ENCODE measurements at regions not wholly inside any gene's neighbourhood (a gene's known extent, or its start where the extent isn't known, plus 50 kb on each side); places are given as distances from the start of the nearest gene placed in this dataset.

DNA sequence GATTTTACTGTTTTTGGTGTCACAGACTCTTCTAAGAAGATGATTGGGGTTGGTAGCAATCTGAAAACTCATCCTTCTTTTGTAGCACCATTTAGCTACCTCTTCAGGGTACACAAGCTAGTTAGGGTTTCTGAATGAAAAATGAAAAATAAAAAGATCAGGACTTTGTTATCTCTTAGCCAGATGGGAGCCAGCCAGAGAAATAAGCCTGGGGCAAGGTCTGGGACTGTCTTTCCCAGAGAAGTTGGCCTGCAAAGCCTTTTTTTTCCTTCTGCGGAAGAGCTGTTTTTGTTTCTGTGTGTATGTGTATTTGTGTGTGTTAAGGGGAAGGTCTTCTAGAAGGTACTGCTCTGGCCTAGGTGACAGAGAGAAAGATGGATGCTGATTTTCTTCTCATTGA is 150.7 kb upstream of the AGTR1 start:
- Histone ChIP-seq H4K20me1 (ENCODE audit: insufficient read depth) (no peaks in the 10 kb centered on the region), H3K4me2 (ENCODE audit: low read length) (no peak overlapping the region), H3K36me3 (ENCODE audit: insufficient read depth, low read length) (no peaks in the 10 kb centered on the region), H3K9me2 (ENCODE audit: insufficient read depth, low read length) (no peaks in the 10 kb centered on the region), H3K4me3 (ENCODE audit: low read length) (no peak overlapping the region), H3K27me3 (ENCODE audit: insufficient read depth, low read depth, low read length) (no peaks in the 10 kb centered on the region), H3K27ac (ENCODE audit: low read length) (no peak overlapping the region), H3K9ac (ENCODE audit: low read length) (no peak overlapping the region), H3K79me2 (replicated peaks; ENCODE audit: insufficient read depth, low read length) (no peaks in the 10 kb centered on the region), H3K9me3 (ENCODE audit: low read length) (no peaks in the 10 kb centered on the region), H2AFZ (ENCODE audit: low read depth, low read length) (no peak overlapping the region), H3F3A (ENCODE audit: insufficient read depth, low read length, poor library complexity, severe bottlenecking) (no peaks in the 10 kb centered on the region)
- TF ChIP-seq EZH2 (IDR thresholded peaks at IDR 0.05; ENCODE audit: borderline replicate concordance, insufficient read depth, low read length, poor library complexity, severe bottlenecking) = no peak
- TF ChIP-seq EP300 (conservative IDR thresholded peaks at IDR 0.05; ENCODE audit: poor library complexity, severe bottlenecking) = no peak
- TF ChIP-seq MXI1 (conservative IDR thresholded peaks at IDR 0.05; ENCODE audit: poor library complexity, severe bottlenecking) = no peak
- TF ChIP-seq, protein P1, sequence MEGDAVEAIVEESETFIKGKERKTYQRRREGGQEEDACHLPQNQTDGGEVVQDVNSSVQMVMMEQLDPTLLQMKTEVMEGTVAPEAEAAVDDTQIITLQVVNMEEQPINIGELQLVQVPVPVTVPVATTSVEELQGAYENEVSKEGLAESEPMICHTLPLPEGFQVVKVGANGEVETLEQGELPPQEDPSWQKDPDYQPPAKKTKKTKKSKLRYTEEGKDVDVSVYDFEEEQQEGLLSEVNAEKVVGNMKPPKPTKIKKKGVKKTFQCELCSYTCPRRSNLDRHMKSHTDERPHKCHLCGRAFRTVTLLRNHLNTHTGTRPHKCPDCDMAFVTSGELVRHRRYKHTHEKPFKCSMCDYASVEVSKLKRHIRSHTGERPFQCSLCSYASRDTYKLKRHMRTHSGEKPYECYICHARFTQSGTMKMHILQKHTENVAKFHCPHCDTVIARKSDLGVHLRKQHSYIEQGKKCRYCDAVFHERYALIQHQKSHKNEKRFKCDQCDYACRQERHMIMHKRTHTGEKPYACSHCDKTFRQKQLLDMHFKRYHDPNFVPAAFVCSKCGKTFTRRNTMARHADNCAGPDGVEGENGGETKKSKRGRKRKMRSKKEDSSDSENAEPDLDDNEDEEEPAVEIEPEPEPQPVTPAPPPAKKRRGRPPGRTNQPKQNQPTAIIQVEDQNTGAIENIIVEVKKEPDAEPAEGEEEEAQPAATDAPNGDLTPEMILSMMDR (IDR thresholded peaks at IDR 0.05; ENCODE audit: poor library complexity, severe bottlenecking) = no peak
- no peak for TF ChIP-seq TAF1 (IDR thresholded peaks at IDR 0.05; ENCODE audit: low read depth)
- TF ChIP-seq POLR2AphosphoS5 (IDR thresholded peaks at IDR 0.05) = no peak
- TF ChIP-seq RAD21 (conservative IDR thresholded peaks at IDR 0.05) = no peak
- TF ChIP-seq SMC3 (conservative IDR thresholded peaks at IDR 0.05; ENCODE audit: poor library complexity) = no peak
- TF ChIP-seq, protein P2, sequence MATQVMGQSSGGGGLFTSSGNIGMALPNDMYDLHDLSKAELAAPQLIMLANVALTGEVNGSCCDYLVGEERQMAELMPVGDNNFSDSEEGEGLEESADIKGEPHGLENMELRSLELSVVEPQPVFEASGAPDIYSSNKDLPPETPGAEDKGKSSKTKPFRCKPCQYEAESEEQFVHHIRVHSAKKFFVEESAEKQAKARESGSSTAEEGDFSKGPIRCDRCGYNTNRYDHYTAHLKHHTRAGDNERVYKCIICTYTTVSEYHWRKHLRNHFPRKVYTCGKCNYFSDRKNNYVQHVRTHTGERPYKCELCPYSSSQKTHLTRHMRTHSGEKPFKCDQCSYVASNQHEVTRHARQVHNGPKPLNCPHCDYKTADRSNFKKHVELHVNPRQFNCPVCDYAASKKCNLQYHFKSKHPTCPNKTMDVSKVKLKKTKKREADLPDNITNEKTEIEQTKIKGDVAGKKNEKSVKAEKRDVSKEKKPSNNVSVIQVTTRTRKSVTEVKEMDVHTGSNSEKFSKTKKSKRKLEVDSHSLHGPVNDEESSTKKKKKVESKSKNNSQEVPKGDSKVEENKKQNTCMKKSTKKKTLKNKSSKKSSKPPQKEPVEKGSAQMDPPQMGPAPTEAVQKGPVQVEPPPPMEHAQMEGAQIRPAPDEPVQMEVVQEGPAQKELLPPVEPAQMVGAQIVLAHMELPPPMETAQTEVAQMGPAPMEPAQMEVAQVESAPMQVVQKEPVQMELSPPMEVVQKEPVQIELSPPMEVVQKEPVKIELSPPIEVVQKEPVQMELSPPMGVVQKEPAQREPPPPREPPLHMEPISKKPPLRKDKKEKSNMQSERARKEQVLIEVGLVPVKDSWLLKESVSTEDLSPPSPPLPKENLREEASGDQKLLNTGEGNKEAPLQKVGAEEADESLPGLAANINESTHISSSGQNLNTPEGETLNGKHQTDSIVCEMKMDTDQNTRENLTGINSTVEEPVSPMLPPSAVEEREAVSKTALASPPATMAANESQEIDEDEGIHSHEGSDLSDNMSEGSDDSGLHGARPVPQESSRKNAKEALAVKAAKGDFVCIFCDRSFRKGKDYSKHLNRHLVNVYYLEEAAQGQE (IDR thresholded peaks at IDR 0.05; ENCODE audit: borderline replicate concordance) = no peak

DNA sequence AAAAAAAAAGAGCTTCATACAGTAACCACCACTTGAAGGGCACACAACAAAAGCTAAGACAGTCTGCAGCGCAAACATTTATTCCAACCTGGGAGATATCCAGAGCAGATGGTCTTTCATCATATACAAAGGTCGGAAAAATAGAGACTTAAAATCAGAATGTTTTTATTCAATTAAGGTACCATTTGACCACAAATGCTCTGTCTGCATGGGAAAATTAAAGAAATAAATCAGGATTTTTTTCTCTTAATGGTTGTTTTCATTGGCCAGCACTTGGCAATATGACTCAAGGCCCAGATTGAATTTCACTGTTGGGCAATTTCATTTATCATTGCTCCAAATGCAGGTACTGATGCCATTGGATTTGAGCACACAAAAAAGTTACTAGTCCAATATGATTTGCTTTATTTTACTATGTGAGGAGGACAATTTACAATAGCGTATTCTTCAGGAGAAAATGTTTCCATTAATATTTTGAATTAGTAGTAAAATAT is 145.9 kb upstream of the AGTR1 start:
- Histone ChIP-seq H3K4me2 (ENCODE audit: low read length) (no peak overlapping the region), H3K27me3 (ENCODE audit: insufficient read depth, low read depth, low read length) (no peaks in the 10 kb centered on the region), H3K9me3 (ENCODE audit: low read length) (no peaks in the 10 kb centered on the region), H3K9ac (ENCODE audit: low read length) (no peak overlapping the region), H4K20me1 (ENCODE audit: insufficient read depth) (no peaks in the 10 kb centered on the region), H3K36me3 (ENCODE audit: insufficient read depth, low read length) (no peaks in the 10 kb centered on the region), H3K4me3 (ENCODE audit: low read length) (no peak overlapping the region), H3K9me2 (ENCODE audit: insufficient read depth, low read length) (no peaks in the 10 kb centered on the region), H3K79me2 (replicated peaks; ENCODE audit: insufficient read depth, low read length) (no peaks in the 10 kb centered on the region), H2AFZ (ENCODE audit: low read depth, low read length) (no peak overlapping the region), H3F3A (ENCODE audit: insufficient read depth, low read length, poor library complexity, severe bottlenecking) (no peaks in the 10 kb centered on the region), H3K27ac (ENCODE audit: low read length) (no peak overlapping the region)
- no peak for TF ChIP-seq MXI1 (conservative IDR thresholded peaks at IDR 0.05; ENCODE audit: poor library complexity, severe bottlenecking)
- TF ChIP-seq RAD21 (conservative IDR thresholded peaks at IDR 0.05) = no peak
- TF ChIP-seq, protein P2 (IDR thresholded peaks at IDR 0.05; ENCODE audit: borderline replicate concordance) = no peak
- no peak for TF ChIP-seq SMC3 (conservative IDR thresholded peaks at IDR 0.05; ENCODE audit: poor library complexity)
